GM18867 (cell line): ENCODE measurements at regions not wholly inside any gene's neighbourhood (a gene's known extent, or its start where the extent isn't known, plus 50 kb on each side); places are given as distances from the start of the nearest gene placed in this dataset.

Source experiments
- ATAC-seq: cut with Tn5 transposase; IDR thresholded peaks from one replicate; pipeline ENCODE4 v1.9.1; 2021; ENCODE audit warnings: mild to moderate bottlenecking, moderate library complexity; ENCODE audit not compliant: unreplicated experiment

DNA sequence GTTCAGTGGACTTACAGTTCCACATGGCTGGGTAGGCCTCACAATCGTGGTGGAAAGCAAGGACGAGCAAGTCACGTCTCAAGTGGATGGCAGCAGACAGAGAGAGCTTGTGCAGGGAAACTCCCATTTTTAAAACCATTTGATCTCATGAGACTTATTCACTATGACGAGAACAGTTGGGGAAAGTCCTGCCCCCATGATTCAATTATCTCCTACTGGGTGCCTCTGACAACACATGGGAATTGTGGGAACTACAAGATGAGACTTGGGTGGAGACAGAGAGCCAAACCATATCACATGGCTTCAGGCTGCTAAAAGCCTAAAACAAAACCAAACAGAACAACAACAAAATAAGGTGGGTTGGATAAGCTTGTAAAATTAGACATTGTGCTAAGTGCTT lies 194.4 kb upstream of the CPEB2 start:
- no peak for ATAC-seq

DNA sequence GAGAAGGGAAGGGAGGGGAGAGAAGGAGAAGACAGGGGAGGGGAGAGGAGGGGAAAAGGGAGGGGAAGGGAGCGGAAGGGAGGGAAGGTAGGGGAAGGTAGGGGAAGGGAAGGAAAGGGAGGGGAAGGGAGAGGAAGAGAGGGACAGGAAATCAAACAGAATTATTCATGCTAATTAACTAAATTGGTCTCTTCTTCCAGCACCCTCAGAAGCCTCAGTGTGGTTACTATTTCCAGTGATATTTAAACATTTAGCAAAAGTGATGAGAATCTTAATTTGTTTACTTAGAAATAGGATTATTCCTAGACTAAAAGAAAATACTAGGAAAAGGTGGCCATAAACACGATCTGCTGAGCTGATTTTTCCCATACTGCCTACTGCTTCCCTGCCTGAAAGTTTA lies 193.1 kb upstream of the CPEB2 start:
- ATAC-seq: no peak

DNA sequence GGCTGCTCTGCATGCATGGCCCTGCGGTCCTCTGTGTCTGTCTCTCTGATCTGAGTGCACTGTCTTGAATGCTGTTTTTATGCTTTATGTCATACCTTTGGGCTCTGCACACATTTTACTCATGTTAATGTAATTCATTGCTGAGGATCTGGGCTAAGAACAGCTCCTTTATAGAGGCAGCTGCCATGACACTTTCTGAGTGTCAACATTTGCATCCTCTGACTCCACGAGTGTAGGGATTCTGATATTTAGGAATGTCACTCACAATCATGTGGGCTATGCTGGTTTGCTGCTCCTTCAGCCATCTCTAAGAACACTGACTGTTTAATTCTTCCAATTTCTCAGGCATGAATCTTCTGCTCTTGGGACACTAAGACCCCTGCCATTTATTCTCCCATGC lies 192.2 kb upstream of the CPEB2 start:
- ATAC-seq: no peak

DNA sequence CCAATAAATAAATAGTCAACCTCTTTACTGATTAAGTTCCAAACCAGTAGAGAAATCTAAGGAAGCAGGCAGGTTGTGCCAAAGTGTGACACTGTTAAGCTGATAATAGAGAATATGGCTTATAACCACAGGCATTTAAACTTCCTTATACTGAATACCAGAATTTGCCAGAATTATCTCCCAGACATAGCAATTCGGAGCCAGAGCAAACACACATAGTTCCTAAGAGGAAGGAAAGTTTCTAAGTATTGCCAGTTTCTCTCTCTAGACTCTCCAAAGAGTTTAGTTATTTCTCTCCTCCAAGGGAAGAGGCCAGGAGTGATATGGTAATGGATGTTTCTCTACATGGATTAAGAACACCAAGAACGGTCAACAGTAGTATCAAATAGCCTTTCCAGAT lies 191.7 kb upstream of the CPEB2 start:
- no peak for ATAC-seq

DNA sequence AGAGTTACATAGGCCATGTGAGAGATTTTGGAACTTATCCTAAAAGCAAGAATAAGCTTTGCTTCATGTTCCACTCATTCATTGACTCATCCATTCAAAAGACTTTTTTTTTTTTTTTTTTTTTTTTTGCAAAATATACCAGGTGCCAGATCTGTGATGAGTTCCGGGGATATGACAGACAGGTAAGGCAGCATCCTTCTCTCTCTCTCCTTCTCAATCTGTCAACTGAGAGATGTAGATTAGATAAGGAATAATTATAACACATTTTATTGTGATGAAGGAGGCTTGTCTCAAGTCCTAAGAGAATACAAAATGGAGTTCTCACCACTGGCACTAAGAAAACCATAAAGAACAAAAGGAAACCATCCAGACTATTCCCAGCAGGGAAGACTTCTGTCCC lies 190.2 kb upstream of the CPEB2 start:
- no peak for ATAC-seq

DNA sequence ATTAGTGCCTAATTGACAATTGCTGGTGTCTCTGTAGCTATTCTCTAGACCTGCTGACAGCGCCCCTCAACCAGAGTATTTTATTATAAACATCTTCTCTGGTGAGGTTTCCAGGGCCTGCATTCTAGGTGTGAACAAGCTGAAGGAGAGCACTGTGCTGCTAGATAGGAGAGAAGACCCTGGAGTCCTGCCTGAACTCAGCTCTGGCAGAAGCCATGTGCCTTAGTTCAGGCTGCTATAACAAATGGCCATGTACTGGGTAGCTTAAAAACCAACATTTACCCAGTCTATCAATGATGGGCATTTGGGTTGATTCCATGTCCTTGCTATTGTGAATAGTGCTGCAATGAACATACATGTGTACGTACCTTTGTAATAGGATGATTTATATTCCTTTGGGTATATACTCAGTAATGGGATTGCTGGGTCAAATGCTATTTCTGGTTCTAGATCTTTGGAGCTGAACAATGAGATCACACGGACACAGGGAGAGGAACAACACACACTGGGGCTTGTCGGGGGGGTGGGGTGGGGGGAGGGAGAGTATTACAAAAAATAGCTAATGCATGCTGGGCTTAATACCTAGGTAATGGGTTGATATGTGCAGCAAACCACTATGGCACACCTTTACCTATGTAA lies 185.5 kb upstream of the CPEB2 start:
- no peak for ATAC-seq

DNA sequence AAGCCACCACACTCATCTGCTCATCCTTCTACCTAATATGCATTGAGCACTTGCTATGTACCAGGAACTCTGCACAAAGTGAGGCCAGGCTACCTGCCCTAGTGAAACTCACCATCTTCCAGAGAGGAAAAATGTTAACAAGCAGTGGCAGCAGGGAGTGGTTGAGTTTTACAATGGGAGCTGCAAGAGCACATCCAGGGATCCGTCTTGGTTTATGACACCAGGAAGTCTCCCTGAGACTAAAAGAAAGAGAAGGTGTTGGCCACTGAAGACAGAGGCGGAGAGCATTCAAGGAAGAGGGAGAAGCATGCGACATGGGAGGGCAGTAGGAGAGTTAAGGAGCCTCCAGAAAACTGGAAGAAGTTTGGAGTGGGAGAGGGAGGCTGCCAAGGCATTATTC lies 178.1 kb upstream of the CPEB2 start:
- ATAC-seq: no peak

DNA sequence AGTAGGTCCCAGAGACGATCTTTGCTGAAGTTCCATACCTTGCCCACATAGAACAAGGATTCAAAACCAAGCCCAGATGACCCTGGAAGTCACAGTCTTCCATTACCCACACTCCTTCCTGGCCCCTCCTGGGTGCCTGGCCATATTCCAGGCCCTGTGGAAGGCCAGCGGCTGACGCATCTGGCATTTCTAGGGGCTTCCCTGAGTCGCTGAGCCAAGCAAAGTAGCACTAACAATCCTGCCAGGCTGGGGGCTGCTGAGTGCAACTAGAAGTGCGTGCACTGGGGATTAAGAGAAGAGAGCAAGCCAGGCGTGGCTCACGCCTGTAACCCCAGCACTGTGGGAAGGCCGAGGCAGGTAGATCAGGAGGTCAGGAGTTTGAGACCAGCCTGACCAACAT lies 175.2 kb upstream of the CPEB2 start:
- ATAC-seq: no peak

DNA sequence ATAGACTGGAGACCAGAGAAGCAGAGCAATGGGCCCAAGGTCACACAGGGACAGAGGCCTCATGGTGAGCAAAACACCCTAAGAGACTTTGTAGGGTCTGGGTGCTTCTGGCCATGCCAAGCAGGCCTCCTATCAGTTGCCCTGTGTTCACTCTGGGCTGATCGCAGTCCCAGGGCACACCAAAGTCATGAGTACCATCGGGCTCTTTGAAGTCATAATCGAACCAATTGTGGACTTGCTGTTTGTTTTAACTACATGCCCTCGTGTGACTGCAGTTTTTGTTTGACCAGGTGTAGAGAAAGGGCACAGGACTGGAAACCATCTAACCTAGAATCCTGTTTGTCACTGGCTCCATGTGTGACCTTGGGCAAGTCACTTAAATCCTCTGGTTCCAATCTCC lies 172.5 kb upstream of the CPEB2 start:
- ATAC-seq: no peak

DNA sequence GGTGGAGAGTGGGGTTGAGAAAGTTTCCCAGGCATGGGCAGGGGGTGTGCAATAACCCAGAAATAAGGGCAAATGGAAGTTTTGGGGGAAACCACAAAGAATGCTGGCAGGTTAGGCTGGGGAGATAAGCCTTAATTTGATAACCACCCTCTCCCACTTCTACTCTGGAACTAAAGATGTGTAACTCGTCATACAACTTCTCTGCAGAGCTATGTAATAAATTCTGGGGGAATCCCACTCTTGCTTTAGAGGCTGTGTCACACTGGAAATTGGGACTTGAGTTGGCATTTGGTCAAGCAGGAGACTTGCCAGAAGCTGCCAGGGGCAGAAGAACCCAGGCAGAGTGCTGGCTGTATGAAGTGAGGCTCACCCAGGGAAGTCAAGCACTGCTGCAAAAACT lies 170.9 kb upstream of the CPEB2 start:
- ATAC-seq: no peak

DNA sequence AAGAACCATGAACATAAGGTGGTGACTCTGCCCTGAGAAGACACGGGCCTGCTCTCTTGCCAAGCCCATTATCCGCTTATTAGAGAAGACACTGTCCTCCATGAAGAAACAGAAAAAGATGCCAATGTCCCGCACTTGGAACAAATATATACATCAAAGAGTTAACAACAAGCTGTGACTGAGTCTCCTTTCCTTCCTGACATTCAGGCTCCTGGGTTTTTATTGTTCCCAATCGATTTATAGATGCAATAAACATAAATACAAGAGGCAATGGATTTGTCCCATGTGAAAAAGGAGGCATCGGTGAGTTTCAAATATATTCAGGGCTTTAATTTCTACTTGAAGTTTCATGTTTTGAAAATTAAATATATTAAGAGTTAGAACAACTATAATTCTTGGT lies 169.2 kb upstream of the CPEB2 start:
- no peak for ATAC-seq

DNA sequence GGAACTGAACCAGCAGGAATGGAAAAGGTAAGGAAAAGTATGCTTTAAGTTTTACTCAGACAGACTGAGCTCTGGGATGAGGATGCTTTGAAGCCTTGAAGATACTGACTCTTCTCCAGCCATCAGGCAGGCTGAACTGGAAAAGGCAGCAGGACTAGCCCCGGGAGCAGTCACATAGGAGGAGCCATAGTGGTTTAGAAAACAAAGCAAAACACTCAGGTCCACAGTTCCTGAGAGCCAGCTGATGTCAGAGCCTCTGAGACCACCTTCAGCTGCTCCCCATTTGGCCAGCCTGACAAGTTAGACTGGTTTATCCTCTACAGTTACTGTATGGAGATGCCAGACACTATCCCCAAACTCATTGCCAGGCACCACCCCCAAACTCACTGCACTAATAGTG lies 167.9 kb upstream of the CPEB2 start:
- no peak for ATAC-seq

DNA sequence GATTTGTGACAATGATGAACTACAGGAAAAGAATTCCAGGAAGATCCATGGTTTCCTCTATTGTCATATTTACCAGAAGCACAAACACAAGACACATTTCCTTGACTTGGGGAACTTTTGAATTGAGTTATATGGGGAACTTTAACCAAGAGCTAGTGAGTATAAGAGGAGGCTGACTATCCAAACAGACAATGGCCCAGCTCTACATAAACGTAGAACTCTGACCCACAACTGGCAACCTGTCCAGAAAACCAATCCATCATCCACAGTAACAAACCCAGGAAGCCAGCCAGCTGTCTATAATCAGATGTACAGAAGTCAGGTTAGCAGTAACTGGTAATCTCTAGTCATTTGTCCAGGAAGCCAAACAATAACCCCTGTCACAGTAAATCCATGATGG lies 167.0 kb upstream of the CPEB2 start:
- ATAC-seq: no peak

DNA sequence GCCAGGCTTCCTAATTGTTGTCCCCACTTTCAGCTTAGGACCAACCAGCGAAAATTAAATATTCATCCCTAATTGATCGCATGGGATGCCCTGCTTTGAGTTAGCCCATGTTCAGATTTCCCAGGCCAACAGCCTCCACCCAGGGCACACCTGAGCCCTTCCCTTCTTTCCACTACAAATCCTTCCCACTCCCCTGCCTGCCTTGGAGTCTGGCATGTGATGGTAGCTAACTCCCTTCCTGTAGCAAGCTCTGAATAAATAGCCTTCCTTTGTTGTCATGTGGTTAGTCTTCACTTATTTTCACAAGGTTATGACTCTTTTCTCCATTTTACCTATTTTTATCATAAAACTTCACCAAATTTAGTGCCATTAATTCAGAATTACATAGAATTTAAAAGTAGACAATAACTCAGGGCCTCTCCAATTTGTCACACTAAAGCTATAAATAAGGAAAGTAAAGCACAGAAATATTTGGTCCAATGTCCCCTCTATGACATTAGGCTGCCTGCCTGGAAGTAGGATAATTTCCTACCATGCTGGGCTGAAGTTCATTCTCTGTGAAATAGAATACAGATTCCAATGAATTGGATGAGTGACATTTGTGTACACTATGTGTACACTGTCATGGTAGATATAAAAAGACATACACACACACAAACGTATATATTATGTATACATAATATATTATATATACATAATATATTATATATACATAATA lies 166.4 kb upstream of the CPEB2 start:
- ATAC-seq: no peak

DNA sequence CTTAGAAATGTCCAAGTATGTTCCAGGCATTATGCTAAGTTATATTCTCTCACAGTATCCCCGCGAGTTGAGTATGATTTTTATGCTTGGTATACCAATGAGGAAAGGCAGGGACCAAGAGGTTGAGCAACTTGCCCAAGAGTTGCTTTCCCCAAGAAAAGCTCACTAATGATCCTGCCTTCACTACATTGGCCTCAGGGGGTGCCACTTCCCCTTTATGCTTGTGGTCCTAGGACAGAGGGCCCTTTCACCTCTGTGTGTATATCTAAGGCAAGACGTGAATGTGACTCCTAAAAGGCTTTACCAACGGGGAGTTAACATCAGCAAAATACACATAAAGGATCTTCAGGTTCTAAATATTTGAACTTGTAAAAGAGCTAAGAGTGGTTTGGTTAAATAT lies 164.4 kb upstream of the CPEB2 start:
- ATAC-seq: peak; percentile 51

DNA sequence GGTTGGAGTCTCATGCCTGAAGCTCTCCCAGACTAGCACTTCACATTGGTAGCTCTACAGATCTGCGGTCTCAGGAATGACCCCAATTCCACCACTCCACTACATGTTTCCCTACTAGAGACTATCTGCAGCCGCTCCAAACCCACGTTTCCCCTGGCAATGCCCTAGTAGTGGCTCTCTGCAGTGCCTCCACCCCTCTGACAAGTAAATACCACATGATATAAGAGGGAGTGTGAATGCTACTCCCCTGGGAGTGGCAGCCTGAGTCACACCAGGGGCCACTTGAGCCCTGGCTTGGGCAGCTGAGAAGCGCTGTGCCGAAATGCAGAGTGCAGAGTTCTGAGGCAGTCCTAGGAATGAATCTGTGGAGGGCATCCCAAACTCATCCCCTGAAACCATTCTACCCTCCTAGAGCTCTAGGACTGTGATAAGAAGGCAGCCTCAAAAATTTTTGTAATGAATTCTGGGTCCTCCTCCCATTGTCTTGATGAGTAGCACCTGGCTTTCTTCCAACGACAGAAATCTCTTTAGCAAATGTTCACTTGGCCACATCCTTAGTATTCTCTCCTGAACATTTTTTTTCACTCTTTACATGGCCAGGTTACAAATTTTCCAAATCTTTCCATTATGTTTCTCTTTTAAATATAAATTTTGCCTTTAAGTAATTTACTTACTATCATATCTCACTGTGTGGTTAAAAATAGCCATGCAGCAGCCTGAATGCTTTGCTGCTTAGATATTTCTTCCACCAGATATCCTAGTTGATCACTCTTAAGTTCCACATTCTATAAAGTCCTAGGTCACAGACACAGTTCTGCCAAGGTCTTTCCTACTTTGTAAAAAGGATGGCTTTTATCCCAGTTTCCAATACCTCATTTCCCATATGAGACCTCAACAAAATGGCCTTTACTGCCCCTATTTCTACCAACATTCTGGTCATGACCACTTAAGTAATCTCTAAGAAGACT lies 160.2 kb upstream of the CPEB2 start:
- peak; percentile 48 for ATAC-seq

DNA sequence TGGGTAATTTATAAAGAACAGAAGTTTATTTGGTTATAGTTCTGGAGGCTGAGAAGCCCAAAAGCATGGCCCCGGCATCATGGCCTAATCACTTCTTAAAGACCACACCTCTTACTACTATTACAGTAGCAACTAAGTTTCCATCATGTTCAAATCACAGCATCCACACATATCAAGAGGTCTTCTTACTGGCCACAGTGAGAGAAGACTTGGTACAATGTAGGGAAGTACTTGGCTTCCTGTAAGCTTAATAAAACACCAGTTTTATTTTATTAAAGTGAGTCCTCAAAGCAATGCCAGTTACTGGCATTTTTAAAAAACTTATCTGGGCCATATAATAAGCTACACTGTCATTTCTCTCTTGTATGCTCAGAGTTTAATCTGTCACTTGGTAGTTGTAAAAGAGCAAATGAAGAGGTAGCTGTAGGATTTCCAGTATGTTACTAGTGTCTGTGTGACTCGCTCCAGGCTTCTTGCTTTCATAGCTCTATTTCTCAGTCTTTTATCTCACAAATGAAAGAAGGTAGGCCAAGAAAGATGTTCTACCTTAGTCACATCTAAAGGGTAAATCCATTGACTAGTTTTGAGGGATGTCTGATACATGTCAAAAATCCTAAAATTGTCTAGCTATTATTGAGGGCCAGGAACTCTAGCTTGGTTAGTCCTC lies 159.2 kb upstream of the CPEB2 start:
- ATAC-seq: no peak

DNA sequence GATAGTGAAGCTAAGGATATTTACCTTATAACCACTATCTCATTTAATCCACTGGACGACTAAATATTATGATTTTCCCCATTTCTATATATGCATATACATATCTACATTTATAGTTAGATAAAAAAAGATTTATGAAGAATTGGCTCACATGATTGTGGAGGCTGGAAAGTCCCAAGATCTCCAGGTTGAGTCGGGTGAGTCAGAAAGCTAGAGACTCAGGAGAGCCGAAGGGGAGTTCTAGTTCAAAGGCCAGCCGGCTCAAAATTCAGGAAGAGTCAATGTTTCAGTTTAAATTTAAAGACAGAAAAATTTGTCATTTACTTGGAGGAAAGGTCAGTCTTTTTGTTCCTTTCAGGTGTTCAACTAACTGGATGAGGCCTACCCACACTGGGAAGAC lies 158.2 kb upstream of the CPEB2 start:
- ATAC-seq: no peak

DNA sequence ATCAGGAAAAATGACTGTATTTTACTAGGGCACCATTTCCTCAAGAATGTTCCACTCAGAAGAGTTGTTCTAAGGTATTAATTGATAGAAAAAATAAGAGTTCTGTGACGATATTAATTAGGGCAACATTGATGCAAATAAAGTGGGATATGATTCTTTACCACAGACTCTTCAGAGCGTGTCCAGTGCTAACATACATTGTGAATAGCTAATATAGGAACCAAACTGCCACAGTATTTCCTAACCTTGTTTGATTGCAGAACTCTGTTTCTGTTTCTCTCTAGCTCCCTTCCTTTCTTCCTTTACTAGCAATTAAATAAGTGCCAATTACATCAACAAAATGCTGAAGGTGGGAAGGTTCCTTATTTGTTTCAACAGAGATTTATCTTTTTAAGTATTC lies 154.1 kb upstream of the CPEB2 start:
- no peak for ATAC-seq

DNA sequence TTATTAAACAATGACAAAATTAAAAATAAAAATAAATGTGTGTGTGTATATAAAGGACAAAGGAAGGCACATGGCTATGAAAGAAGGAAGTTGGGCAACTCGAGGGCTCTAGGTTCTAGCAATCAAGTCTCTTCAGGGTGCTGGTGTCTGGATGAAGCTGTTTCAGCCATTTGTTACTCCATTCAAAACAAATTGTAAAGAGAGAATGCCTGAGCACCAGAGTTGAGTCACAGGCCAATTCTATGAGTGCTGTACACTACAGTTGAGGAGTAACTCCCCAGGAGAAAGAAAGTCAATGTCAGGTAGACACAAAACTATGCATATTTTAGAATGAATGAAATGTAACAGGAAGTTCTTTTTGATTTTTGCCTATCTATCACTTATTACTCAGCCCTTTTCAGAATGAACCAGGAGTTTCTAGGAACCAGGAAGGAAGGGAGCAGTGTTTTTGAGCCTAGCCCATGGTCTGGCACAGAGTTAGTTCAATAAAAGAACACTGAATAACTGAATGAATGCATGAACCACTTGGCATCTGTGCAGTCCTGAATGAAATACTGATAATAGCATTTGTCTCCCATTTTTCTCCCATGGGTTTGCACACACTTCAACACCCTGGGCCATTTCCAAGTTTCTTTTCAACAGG lies 151.7 kb upstream of the CPEB2 start:
- no peak for ATAC-seq
